Ishikawa (cell line): ENCODE measurements at regions not wholly inside any gene's neighbourhood (a gene's known extent, or its start where the extent isn't known, plus 50 kb on each side); places are given as distances from the start of the nearest gene placed in this dataset.

Experiments used
- CEBPB ChIP-seq: IDR thresholded peaks from 2 replicates; pipeline ENCODE4 v1.6.1; 2012
- CREB1 ChIP-seq: IDR thresholded peaks from 2 replicates; pipeline ENCODE4 v1.6.1; 2012; ENCODE audit warnings: low read depth
- EGR1 ChIP-seq: IDR thresholded peaks from 2 replicates; pipeline ENCODE4 v1.6.1; 2012
- EP300 ChIP-seq: IDR thresholded peaks from 2 replicates; pipeline ENCODE4 v1.6.1; 2012; ENCODE audit warnings: borderline replicate concordance
- FOXM1 ChIP-seq: IDR thresholded peaks from 2 replicates; pipeline ENCODE4 v1.6.1; 2012; ENCODE audit warnings: low read depth, borderline replicate concordance
- NFIC ChIP-seq: IDR thresholded peaks from 2 replicates; pipeline ENCODE4 v1.6.1; 2012
- RAD21 ChIP-seq: IDR thresholded peaks from 2 replicates; pipeline ENCODE4 v1.6.1; 2012; ENCODE audit warnings: low read depth
- REST ChIP-seq: IDR thresholded peaks from 2 replicates; pipeline ENCODE4 v1.6.1; 2012; ENCODE audit warnings: low read depth, mild to moderate bottlenecking
- TAF1 ChIP-seq: IDR thresholded peaks from 2 replicates; pipeline ENCODE4 v1.6.1; 2012; ENCODE audit warnings: low read depth, mild to moderate bottlenecking
- TCF12 ChIP-seq: IDR thresholded peaks from 2 replicates; pipeline ENCODE4 v1.6.1; 2012; ENCODE audit warnings: low read depth
- TEAD4 ChIP-seq: IDR thresholded peaks from 2 replicates; pipeline ENCODE4 v1.6.1; 2012
- YY1 ChIP-seq: IDR thresholded peaks from 2 replicates; pipeline ENCODE4 v1.6.1; 2012; ENCODE audit warnings: low read depth
- ZBTB7A ChIP-seq: IDR thresholded peaks from 2 replicates; pipeline ENCODE4 v1.6.1; 2012; ENCODE audit warnings: low read depth
- TF ChIP-seq, protein P1 (sequence below): IDR thresholded peaks from 2 replicates; pipeline ENCODE4 v1.6.1; 2012
- TF ChIP-seq, protein P2 (sequence below): IDR thresholded peaks from 2 replicates; pipeline ENCODE4 v1.6.1; 2012

DNA sequence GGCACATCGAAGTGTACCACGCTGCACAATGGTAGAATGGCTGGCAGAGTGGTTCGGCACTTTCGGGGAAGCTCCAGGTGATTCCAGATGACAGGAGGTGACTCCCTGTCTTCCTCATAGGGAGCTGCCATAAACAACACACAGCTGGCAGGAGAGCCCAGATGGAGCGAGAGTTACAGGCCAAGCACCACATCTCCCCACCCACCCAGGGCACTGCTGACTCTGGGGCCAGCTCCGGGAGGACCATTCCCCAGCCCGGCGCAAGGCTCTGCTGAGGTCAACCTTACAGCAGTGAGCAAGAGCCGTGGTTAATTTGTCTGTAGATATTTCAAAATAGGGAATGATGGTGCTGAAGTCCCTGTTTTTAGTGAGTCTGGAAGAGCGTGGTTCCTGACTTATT is 78.8 kb upstream of the HMGXB4 start:
- TF ChIP-seq FOXM1 (no peak), RAD21 (no peak), EP300 (no peak), YY1 (no peak), ZBTB7A (no peak), EGR1 (no peak)
- TF ChIP-seq, protein P1, sequence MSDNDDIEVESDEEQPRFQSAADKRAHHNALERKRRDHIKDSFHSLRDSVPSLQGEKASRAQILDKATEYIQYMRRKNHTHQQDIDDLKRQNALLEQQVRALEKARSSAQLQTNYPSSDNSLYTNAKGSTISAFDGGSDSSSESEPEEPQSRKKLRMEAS: no peak

DNA sequence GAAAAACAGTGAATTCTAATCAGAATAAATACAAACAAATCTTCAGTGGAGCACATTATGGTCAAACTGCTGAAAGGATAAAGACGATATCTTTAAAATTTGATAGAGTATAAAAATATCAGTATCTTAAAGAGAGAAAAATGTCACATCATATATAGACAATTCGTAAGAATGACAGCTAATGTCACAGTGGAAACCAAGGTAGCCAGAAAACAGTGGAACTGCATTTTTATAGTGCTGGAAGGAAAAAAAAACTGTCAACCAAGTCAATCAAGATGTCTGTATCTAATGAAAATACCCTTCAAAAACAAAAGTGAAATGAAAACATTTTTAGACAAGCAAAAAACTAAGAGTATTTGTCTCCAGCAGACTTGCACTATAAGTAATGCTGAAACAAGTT is 73.4 kb upstream of the HMGXB4 start:
- TF ChIP-seq TAF1: no peak

GRCh38 chr22:35186492-35186891 is 70.8 kb upstream of the HMGXB4 start:
- TF ChIP-seq NFIC (no peak), CEBPB (no peak), TCF12 (no peak), ZBTB7A (no peak), FOXM1 (no peak)
- TF ChIP-seq, protein P1: no peak

GRCh38 chr22:35189559-35189958 is 67.7 kb upstream of the HMGXB4 start:
- TF ChIP-seq FOXM1: no peak
- no peak for TF ChIP-seq TCF12
- no peak for TF ChIP-seq REST
- no peak for TF ChIP-seq NFIC
- TF ChIP-seq, protein P2, sequence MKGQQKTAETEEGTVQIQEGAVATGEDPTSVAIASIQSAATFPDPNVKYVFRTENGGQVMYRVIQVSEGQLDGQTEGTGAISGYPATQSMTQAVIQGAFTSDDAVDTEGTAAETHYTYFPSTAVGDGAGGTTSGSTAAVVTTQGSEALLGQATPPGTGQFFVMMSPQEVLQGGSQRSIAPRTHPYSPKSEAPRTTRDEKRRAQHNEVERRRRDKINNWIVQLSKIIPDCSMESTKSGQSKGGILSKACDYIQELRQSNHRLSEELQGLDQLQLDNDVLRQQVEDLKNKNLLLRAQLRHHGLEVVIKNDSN: no peak
- TF ChIP-seq CREB1: no peak
- TF ChIP-seq YY1: no peak
- TF ChIP-seq CEBPB: no peak
- no peak for TF ChIP-seq TAF1
- TF ChIP-seq TEAD4: no peak
- no peak for TF ChIP-seq RAD21
- TF ChIP-seq, protein P1: no peak
- TF ChIP-seq EP300: no peak
- no peak for TF ChIP-seq EGR1

DNA sequence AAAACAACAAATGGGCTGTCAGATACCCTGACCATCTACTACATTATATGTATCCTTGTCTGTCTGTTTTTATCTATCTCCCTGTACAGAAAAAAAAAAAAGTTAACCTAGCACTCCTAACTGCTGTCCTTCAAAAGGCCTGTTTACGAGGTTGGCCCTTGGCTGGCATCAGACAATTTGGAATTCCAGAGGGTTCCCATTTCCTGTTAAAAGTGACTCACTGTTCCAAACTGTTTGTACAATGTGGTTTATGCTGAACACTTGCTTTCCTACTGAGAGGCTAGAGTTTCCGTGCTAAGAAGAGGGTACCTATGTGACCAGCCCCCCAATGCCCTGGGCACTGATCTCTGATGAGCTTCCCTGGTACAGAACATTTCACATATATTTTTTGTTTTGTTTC is 65.9 kb upstream of the HMGXB4 start:
- TF ChIP-seq, protein P1: no peak
- TF ChIP-seq, protein P2: no peak
- TF ChIP-seq EGR1: no peak
- TF ChIP-seq TEAD4: no peak
- TF ChIP-seq TAF1: no peak
- no peak for TF ChIP-seq FOXM1
- no peak for TF ChIP-seq CREB1
- TF ChIP-seq ZBTB7A: no peak
- no peak for TF ChIP-seq CEBPB
- no peak for TF ChIP-seq EP300
- no peak for TF ChIP-seq RAD21
- no peak for TF ChIP-seq YY1
- no peak for TF ChIP-seq TCF12
- TF ChIP-seq NFIC: no peak
- no peak for TF ChIP-seq REST

DNA sequence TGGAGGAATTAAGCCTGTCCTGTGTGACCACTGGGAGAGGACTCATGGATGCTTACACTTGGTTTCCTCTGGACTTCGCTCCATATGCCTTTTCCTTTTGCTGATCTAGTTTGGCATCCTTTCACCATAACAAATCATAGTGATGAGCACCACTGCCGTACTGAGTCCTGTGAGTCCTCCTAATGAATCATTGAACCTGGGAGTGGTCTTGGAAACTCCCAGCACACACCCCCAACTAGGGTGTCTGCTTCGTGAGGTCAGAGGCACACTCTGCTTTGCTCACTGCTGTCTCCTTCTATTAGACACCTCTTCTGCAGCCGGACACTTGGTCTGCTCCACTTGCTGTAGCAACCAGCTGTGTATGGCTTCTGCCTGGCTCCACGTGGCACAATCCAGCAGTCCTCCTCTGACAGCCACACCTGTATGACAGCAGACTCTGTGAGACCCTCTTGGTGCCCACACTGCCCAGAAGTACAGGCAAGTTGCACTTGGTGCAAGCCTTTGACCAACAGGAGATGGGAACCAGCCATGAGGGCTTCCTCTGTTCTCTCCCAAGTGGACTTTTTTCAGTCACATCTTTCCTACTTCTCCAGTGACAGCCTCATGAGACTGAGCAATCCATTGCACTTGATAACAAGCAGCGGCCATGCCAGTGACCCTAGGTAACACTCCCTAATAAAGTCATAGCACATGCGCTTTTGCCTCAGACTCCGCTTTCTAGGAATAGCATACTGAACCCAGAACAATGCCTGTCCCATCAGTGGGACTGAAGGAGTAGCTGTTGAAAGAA is 65.0 kb upstream of the HMGXB4 start:
- TF ChIP-seq ZBTB7A: no peak
- TF ChIP-seq TEAD4: no peak
- TF ChIP-seq EGR1: no peak
- TF ChIP-seq EP300: no peak
- no peak for TF ChIP-seq YY1
- no peak for TF ChIP-seq RAD21
- no peak for TF ChIP-seq TAF1
- TF ChIP-seq TCF12: no peak
- no peak for TF ChIP-seq REST
- TF ChIP-seq CREB1: no peak
- no peak for TF ChIP-seq FOXM1
